CD14-positive monocyte (primary cell): ENCODE measurements at regions not wholly inside any gene's neighbourhood (a gene's known extent, or its start where the extent isn't known, plus 50 kb on each side); places are given as distances from the start of the nearest gene placed in this dataset.

Source experiments
- DNase-seq, 3 donors: peaks; one replicate each; pipeline ENCODE4 v3.0.0-alpha.2; 2011 to 2022
- H2AFZ ChIP-seq: 2 replicates; pipeline ENCODE4 v1.6.0; 2012; ENCODE audit warnings: mild to moderate bottlenecking, low read depth, low read length, inconsistent platforms; ENCODE audit not compliant: insufficient read depth, poor library complexity, severe bottlenecking
- H3K27ac ChIP-seq, 2 donors: 1 replicate in 1 of 2; 2 replicates in 1 of 2; pipeline ENCODE4 v1.5.1; 2012 to 2013; ENCODE audit warnings: low read length in 2 of 2, control low read depth in 1 of 2, inconsistent platforms in 1 of 2, low read depth in 1 of 2, mild to moderate bottlenecking in 1 of 2
- H3K27me3 ChIP-seq, 2 donors: one replicate each; pipeline versions ENCODE4 v1.6.0 to v1.6.1; 2011 to 2013; ENCODE audit warnings: low read length in 2 of 2; ENCODE audit not compliant: control insufficient read depth in 2 of 2, insufficient read depth in 2 of 2
- H3K36me3 ChIP-seq, 2 donors: replicated peaks in 1 of 2; 1 replicate in 1 of 2; 2 replicates in 1 of 2; pipeline versions ENCODE4 v1.5.1 to v1.6.1; 2012 to 2013; ENCODE audit warnings: low read length in 2 of 2, control low read depth in 1 of 2, inconsistent platforms in 1 of 2, mild to moderate bottlenecking in 1 of 2; ENCODE audit not compliant: insufficient read depth in 2 of 2, control insufficient read depth in 1 of 2
- H3K4me1 ChIP-seq, 2 donors: 1 replicate in 1 of 2; 2 replicates in 1 of 2; pipeline versions ENCODE4 v1.5.1 to v1.6.1; 2012 to 2013; ENCODE audit warnings: low read length in 2 of 2, control low read depth in 1 of 2, inconsistent platforms in 1 of 2, mild to moderate bottlenecking in 1 of 2, moderate library complexity in 1 of 2; ENCODE audit not compliant: insufficient read depth in 2 of 2, control insufficient read depth in 1 of 2
- H3K4me2 ChIP-seq: replicated peaks from 2 replicates; pipeline ENCODE3; 2012; ENCODE audit warnings: low read length, moderate library complexity, mild to moderate bottlenecking; ENCODE audit not compliant: poor library complexity, severe bottlenecking; ENCODE audit errors: extremely low read depth
- H3K4me3 ChIP-seq, 3 experiments: fragments of 200-600 bp in 1 of 3; sonication (generic) in 1 of 3; replicated peaks in 1 of 3; 1 replicate in 2 of 3; 2 replicates in 1 of 3; pipeline ENCODE4 v1.5.1; 2011 to 2013; ENCODE audit warnings: low read length in 3 of 3, mild to moderate bottlenecking in 3 of 3, control low read depth in 2 of 3, low read depth in 2 of 3, inconsistent platforms in 1 of 3, moderate library complexity in 1 of 3
- H3K79me2 ChIP-seq: 2 replicates; pipeline ENCODE4 v1.6.0; 2012; ENCODE audit warnings: mild to moderate bottlenecking, control low read depth, inconsistent platforms, low read length, moderate library complexity; ENCODE audit not compliant: insufficient read depth
- H3K9ac ChIP-seq: 2 replicates; pipeline ENCODE4 v1.6.0; 2017; ENCODE audit warnings: low read length, mild to moderate bottlenecking; ENCODE audit not compliant: insufficient read depth, poor library complexity, severe bottlenecking
- H3K9me3 ChIP-seq, 2 donors: replicated peaks in 1 of 2; 1 replicate in 1 of 2; 2 replicates in 1 of 2; pipeline versions ENCODE4 v1.5.1 to v1.6.1; 2012 to 2013; ENCODE audit warnings: low read length in 2 of 2, control low read depth in 1 of 2; ENCODE audit not compliant: control insufficient read depth in 1 of 2, insufficient read depth in 1 of 2
- H4K20me1 ChIP-seq: 2 replicates; pipeline ENCODE4 v1.6.0; 2012; ENCODE audit warnings: mild to moderate bottlenecking, low read length, control low read depth, moderate library complexity; ENCODE audit not compliant: insufficient read depth
- H3K27ac Mint-ChIP-seq, 7 donors: one replicate each; pipeline ENCODE4 v1.8.0; 2020; ENCODE audit warnings: mild to moderate bottlenecking in 7 of 7, mixed read lengths in 7 of 7, moderate library complexity in 6 of 7, inconsistent platforms in 2 of 7
- H3K27me3 Mint-ChIP-seq, 3 donors: one replicate each; pipeline ENCODE4 v1.8.0; 2021 to 2022; ENCODE audit warnings: low read depth in 3 of 3, mild to moderate bottlenecking in 3 of 3, mixed read lengths in 3 of 3, moderate library complexity in 3 of 3, inconsistent platforms in 1 of 3
- H3K36me3 Mint-ChIP-seq, 2 donors: one replicate each; pipeline ENCODE4 v1.8.0; 2020; ENCODE audit warnings: mixed read lengths in 2 of 2, inconsistent platforms in 1 of 2, mild to moderate bottlenecking in 1 of 2
- H3K4me1 Mint-ChIP-seq: one replicate; pipeline ENCODE4 v1.8.0; 2020; ENCODE audit warnings: mild to moderate bottlenecking, mixed read lengths
- H3K4me3 Mint-ChIP-seq, 2 donors: one replicate each; pipeline ENCODE4 v1.8.0; 2020; ENCODE audit warnings: mild to moderate bottlenecking in 2 of 2, mixed read lengths in 2 of 2, moderate library complexity in 1 of 2
- H3K9me3 Mint-ChIP-seq, 7 donors: one replicate each; pipeline ENCODE4 v1.8.0; 2020 to 2022; ENCODE audit warnings: mixed read lengths in 7 of 7, mild to moderate bottlenecking in 6 of 7, moderate library complexity in 6 of 7, inconsistent platforms in 2 of 7
- WGBS: methylation state at CpG from one replicate; pipeline ENCODE4 v1.1.5; 2013; ENCODE audit warnings: missing lambda C conversion rate; ENCODE audit not compliant: insufficient coverage; 5-methylcytosine and 5-hydroxymethylcytosine counted together
- intact Hi-C, 2 donors: fragments of 100-400 bp; cut with micrococcal nuclease; formaldehyde crosslinking; loops; one replicate each; pipeline versions ENCODE4 v1.15.0 to v1.15.1; 2023
- TF ChIP-seq, protein P1 (sequence below): fragments of 200-600 bp; IDR thresholded peaks from one replicate; pipeline ENCODE4 v1.8.0; 2022; ENCODE audit warnings: antibody characterized with exemption, mild to moderate bottlenecking

DNA sequence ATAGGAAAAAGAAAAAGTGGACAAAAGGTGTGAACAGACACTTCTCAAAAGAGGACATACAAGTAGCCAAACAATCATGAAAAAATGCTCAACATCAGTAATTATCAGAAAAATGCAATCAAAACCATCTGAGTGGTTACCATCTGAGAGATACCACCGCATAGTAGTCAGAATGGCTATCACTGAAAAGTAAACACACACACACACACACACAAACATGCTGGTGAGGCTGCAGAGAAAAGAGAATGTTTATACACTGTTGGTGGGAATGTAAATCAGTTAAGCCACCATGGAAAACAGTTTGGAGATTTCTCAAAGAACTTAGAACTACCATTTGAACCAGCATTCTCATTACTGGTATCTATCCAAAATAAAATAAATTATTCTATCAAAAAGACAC, 145.7 kb downstream of the CYP26A1 start:
- H3K36me3 Mint-ChIP-seq: no peaks in the 10 kb centered on the region
- Histone ChIP-seq H3K79me2 (no peaks in the 10 kb centered on the region), H2AFZ (no peak overlapping the region), H3K27ac (no peak overlapping the region), H3K36me3 (no peaks in the 10 kb centered on the region), H3K9ac (no peak overlapping the region), H3K9me3 (no peaks in the 10 kb centered on the region), H4K20me1 (no peaks in the 10 kb centered on the region), H3K27me3 (no peaks in the 10 kb centered on the region), H3K4me3 (no peak overlapping the region), H3K4me1 (no peaks in the 10 kb centered on the region), H3K4me2 (no peak overlapping the region)
- intact Hi-C loops: no loop called here
- no peak for DNase-seq
- whole genome bisulfite sequencing: no CpG with 5 or more reads among the region's 1 CpG
- no peaks in the 10 kb centered on the region for H3K4me1 Mint-ChIP-seq
- TF ChIP-seq, protein P1, sequence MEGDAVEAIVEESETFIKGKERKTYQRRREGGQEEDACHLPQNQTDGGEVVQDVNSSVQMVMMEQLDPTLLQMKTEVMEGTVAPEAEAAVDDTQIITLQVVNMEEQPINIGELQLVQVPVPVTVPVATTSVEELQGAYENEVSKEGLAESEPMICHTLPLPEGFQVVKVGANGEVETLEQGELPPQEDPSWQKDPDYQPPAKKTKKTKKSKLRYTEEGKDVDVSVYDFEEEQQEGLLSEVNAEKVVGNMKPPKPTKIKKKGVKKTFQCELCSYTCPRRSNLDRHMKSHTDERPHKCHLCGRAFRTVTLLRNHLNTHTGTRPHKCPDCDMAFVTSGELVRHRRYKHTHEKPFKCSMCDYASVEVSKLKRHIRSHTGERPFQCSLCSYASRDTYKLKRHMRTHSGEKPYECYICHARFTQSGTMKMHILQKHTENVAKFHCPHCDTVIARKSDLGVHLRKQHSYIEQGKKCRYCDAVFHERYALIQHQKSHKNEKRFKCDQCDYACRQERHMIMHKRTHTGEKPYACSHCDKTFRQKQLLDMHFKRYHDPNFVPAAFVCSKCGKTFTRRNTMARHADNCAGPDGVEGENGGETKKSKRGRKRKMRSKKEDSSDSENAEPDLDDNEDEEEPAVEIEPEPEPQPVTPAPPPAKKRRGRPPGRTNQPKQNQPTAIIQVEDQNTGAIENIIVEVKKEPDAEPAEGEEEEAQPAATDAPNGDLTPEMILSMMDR: no peak
- no peak overlapping the region for H3K27ac Mint-ChIP-seq
- H3K9me3 Mint-ChIP-seq: peaks cover 0 to 3% (median 0%) of the 10 kb centered on the region in 7 donors
- H3K4me3 Mint-ChIP-seq: no peak overlapping the region
- peaks cover 0 to 9% (median 4%) of the 10 kb centered on the region in 3 donors for H3K27me3 Mint-ChIP-seq

DNA sequence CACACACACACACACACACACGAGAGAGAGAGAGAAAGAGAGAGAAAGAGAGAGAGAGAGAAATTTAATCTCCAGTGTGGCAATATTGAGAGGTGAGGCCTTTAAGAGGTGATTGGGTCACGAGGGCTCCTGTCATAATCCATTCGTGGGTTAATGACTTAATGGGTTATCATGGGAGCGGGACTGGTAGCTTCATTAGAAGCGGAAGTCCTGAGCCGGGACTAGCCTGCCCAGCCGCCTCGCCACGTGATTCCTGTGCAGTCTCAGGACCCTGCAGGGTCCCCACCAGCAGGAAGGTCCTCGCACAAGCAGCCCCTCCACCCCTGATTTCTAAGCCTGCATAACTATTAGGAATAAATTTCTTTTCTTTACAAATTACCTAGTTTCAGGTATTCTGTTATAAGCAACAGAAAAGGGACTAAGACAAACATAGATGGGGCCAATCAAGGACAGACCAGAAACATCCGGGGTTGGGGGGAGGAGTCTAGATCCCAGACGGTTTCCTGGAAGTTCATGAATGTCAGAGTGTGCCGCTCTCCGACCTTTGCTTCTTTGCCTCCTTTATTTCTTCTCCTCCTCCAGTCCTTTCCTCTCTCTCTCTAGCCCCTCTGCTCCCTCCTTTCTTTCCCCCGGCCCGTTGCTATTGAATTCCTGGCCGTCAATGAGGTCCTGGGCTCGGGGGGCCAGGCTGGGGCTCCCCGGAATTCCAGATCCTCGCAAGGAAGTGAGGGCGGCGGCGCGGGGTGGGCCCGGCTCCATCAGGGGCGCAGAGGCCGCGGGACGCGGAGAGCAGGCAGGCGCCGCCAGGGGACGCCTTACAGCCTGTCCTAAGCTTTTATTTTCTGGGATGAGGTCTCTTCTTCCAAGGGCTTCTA, 146.8 kb downstream of the CYP26A1 start:
- Histone ChIP-seq H3K9me3 (no peaks in the 10 kb centered on the region), H3K4me2 (no peak overlapping the region), H3K4me3 (no peak overlapping the region), H2AFZ (no peak overlapping the region), H3K4me1 (no peaks in the 10 kb centered on the region), H3K27ac (no peak overlapping the region), H3K79me2 (no peaks in the 10 kb centered on the region), H3K9ac (no peak overlapping the region), H3K36me3 (no peaks in the 10 kb centered on the region), H4K20me1 (no peaks in the 10 kb centered on the region), H3K27me3 (no peaks in the 10 kb centered on the region)
- DNase-seq: peak in 1 of 3 donors; percentile 11
- TF ChIP-seq, protein P1: no peak
- 87% methylated on average over 23 of the region's 33 CpGs for WGBS
- Mint-ChIP-seq H3K4me3 (no peak overlapping the region), H3K36me3 (no peaks in the 10 kb centered on the region), H3K9me3 (peaks cover 0 to 3% (median 0%) of the 10 kb centered on the region in 7 donors), H3K4me1 (no peaks in the 10 kb centered on the region), H3K27ac (peak overlapping the region in 1 of 7 donors; percentile 24), H3K27me3 (peaks cover 0 to 9% (median 5%) of the 10 kb centered on the region in 3 donors)
- intact Hi-C loops: loop anchor here (10.0 kb wide), 1 partner anchor 106 kb away; no protein-coding TSS in a partner anchor
